Psoas muscle (tissue), 7 donors: ENCODE measurements at regions not wholly inside any gene's neighbourhood (a gene's known extent, or its start where the extent isn't known, plus 50 kb on each side); places are given as distances from the start of the nearest gene placed in this dataset.

Experiments
- ATAC-seq, 4 donors: fragments of 200-7000 bp; cut with Tn5 transposase; one replicate each; pipeline ENCODE4 v1.9.1; 2020; ENCODE audit warnings: moderate library complexity in 3 of 4, mild to moderate bottlenecking in 2 of 4
- DNase-seq, 2 donors: peaks; one replicate each; pipeline ENCODE4 v3.0.0-alpha.2; 2020
- H3K27ac ChIP-seq: fragments of 200-600 bp; one replicate; pipeline ENCODE4 v1.8.0; 2022
- H3K27me3 ChIP-seq, 3 donors: fragments of 200-600 bp in 1 of 3; one replicate each; pipeline versions ENCODE4 v1.6.1 to v1.8.0; 2013 to 2022; ENCODE audit warnings: low read length in 2 of 3, mild to moderate bottlenecking in 2 of 3, moderate library complexity in 1 of 3; ENCODE audit not compliant: insufficient read depth in 3 of 3
- H3K36me3 ChIP-seq, 2 donors: fragments of 200-600 bp in 1 of 2; one replicate each; pipeline versions ENCODE4 v1.6.1 to v1.8.0; 2013 to 2022; ENCODE audit warnings: low read depth in 1 of 2, mild to moderate bottlenecking in 1 of 2, moderate library complexity in 1 of 2; ENCODE audit not compliant: insufficient read depth in 1 of 2
- H3K4me1 ChIP-seq: fragments of 200-600 bp; one replicate; pipeline ENCODE4 v1.8.0; 2022
- H3K4me3 ChIP-seq: fragments of 200-600 bp; one replicate; pipeline ENCODE4 v1.8.0; 2022; ENCODE audit warnings: mild to moderate bottlenecking
- H3K9me3 ChIP-seq: fragments of 200-600 bp; one replicate; pipeline ENCODE4 v1.8.0; 2022
- CTCF ChIP-seq: fragments of 200-600 bp; IDR thresholded peaks from one replicate; pipeline ENCODE4 v1.8.0; 2022; ENCODE audit warnings: antibody characterized with exemption
- WGBS, 3 donors: extraction: QIAGEN DNeasy Blood & Tissue Kit; methylation state at CpG; one replicate each; pipeline versions ENCODE4 v1.1.6 to v1.1.7; 2013; 5-methylcytosine and 5-hydroxymethylcytosine counted together
- intact Hi-C, 2 donors: fragments of 100-400 bp; cut with DNase I; formaldehyde crosslinking; loops; one replicate each; pipeline versions ENCODE4 v1.11.0 to v1.14.2; 2022
- donor health status: healthy with polysubstance abuse.
- donor health status: DM: no; HTN: no; CAD: no; lungs with moderate emphysema.
- donor health status: Bipolar disorder and iron deficiency.
- donor health status: healthy.
- donor health status: DM: yes; HTN: yes; CAD: no.
- donor health status: DM: no; HTN: no; CAD: no.
- donor health status: DM: yes; HTN: yes; CAD: no.

- Histone ChIP-seq H3K4me3 (no peak overlapping the region), H3K27ac (no peak overlapping the region), H3K4me1 (no peaks in the 10 kb centered on the region), H3K27me3 (no peaks in the 10 kb centered on the region), H3K9me3 (no peaks in the 10 kb centered on the region), H3K36me3 (no peaks in the 10 kb centered on the region)
- DNase-seq: no peak
- 51 to 63% (median 59%) methylated on average over 5 of the region's 5 CpGs for WGBS, 3 donors
- ATAC-seq: no peak
- intact Hi-C loops: no loop called here
- TF ChIP-seq CTCF: no peak
Observed at GRCh38 chr12:11961686-11962085, 109.1 kb upstream of the BCL2L14 start.

GRCh38 chr12:11962860-11963259 is 107.9 kb upstream of the BCL2L14 start:
- 93 to 97% (median 95%) methylated on average over 5 of the region's 5 CpGs for WGBS, 3 donors

GRCh38 chr12:11963841-11964471 is 106.8 kb upstream of the BCL2L14 start:
- 78 to 89% (median 84%) methylated on average over 12 of the region's 12 CpGs for whole genome bisulfite sequencing, 3 donors
- no peaks in the 10 kb centered on the region for H3K36me3 ChIP-seq
- TF ChIP-seq CTCF: no peak
- no peak overlapping the region for H3K27ac ChIP-seq
- H3K4me1 ChIP-seq: no peaks in the 10 kb centered on the region
- ATAC-seq (no peak), DNase-seq (no peak)
- intact Hi-C loops: no loop called here
- H3K4me3 ChIP-seq: no peak overlapping the region
- no peaks in the 10 kb centered on the region for H3K9me3 ChIP-seq
- no peaks in the 10 kb centered on the region for H3K27me3 ChIP-seq

More at GRCh38 chr12:11962860-11963259, 107.9 kb upstream of the BCL2L14 start:
- DNase-seq (no peak), ATAC-seq (no peak)
- H3K27ac ChIP-seq: no peak overlapping the region
- no peaks in the 10 kb centered on the region for H3K36me3 ChIP-seq
- H3K9me3 ChIP-seq: no peaks in the 10 kb centered on the region
- no peaks in the 10 kb centered on the region for H3K4me1 ChIP-seq
- intact Hi-C loops: no loop called here
- no peaks in the 10 kb centered on the region for H3K27me3 ChIP-seq
- H3K4me3 ChIP-seq: no peak overlapping the region
- TF ChIP-seq CTCF: no peak

- 91 to 93% (median 91%) methylated on average over 9 of the region's 9 CpGs for WGBS, 3 donors
- intact Hi-C loops: no loop called here
Observed at GRCh38 chr12:11965258-11965910, 105.4 kb upstream of the BCL2L14 start.

More at GRCh38 chr12:11965258-11965910, 105.4 kb upstream of the BCL2L14 start:
- Histone ChIP-seq H3K27me3 (no peaks in the 10 kb centered on the region), H3K4me1 (no peaks in the 10 kb centered on the region), H3K4me3 (no peak overlapping the region), H3K9me3 (no peaks in the 10 kb centered on the region), H3K36me3 (no peaks in the 10 kb centered on the region), H3K27ac (no peak overlapping the region)
- ATAC-seq (no peak), DNase-seq (no peak)
- TF ChIP-seq CTCF: no peak
